Stimulated activated memory B cell treated with anti-CD40 and anti-IgM and Interleukin-4, amounts not matched to agents 10 μg/mL and 1 μg/mL and 100 μg/mL, for 72 hours (primary cell): ENCODE measurements at regions not wholly inside any gene's neighbourhood (a gene's known extent, or its start where the extent isn't known, plus 50 kb on each side); places are given as distances from the start of the nearest gene placed in this dataset.
A peak's percentile ranks its signal among the peaks of the same experiment; 100 is the strongest.

Experiments
- ATAC-seq: fragments of 150-1000 bp; cut with Tn5 transposase; 2 replicates; pipeline ENCODE4 v1.10.0; 2021
- H3K27ac Mint-ChIP-seq: one replicate; pipeline ENCODE4 v1.8.0; 2022; ENCODE audit warnings: mild to moderate bottlenecking, mixed read lengths
- H3K27me3 Mint-ChIP-seq: one replicate; pipeline ENCODE4 v1.8.0; 2022; ENCODE audit warnings: mixed read lengths
- H3K36me3 Mint-ChIP-seq: one replicate; pipeline ENCODE4 v1.8.0; 2022; ENCODE audit warnings: mixed read lengths
- H3K4me1 Mint-ChIP-seq: one replicate; pipeline ENCODE4 v1.8.0; 2022; ENCODE audit warnings: mixed read lengths
- H3K4me3 Mint-ChIP-seq: one replicate; pipeline ENCODE4 v1.8.0; 2022; ENCODE audit warnings: mild to moderate bottlenecking, moderate library complexity, mixed read lengths
- H3K9me3 Mint-ChIP-seq: one replicate; pipeline ENCODE4 v1.8.0; 2022; ENCODE audit warnings: mixed read lengths

DNA sequence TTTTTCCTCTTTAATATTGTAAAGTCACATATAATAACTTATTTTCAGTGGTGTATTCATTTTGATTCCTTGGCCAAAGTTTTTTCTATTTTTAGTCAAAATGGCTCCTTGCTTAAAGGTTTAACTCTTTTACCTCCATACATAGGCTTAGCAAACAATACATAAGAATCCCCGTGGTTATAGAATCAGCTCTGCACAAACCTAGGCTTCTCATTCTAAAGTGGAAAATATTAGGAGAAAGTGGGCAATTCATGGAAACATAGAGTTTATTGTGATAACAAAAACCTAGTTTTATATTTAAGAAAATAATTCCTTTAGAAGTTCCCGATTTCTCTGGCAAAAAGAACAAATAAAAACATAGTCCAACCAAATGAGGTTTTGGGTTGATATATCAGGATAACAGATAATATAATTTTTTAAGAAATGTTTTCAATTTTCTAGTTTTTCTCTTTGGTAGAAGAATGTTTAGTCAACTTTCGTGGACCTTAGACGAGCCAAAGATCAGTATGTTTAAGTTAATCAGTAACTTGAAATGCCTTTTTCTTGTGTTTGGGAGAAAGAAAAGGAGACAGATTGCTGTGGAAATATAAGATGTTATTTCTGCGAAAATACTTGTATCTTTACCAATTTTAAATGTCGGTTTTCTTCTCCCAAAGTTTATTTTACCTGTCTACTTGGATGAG lies 93.4 kb upstream of the KLF12 start:
- no peak for ATAC-seq
- H3K27me3 Mint-ChIP-seq, result no peaks in the 10 kb centered on the region
- H3K4me1 Mint-ChIP-seq, result no peaks in the 10 kb centered on the region
- H3K9me3 Mint-ChIP-seq, result peaks cover 10% of the 10 kb centered on the region
- H3K4me3 Mint-ChIP-seq, result no peak overlapping the region
- H3K36me3 Mint-ChIP-seq, result no peaks in the 10 kb centered on the region
- no peak overlapping the region for H3K27ac Mint-ChIP-seq

DNA sequence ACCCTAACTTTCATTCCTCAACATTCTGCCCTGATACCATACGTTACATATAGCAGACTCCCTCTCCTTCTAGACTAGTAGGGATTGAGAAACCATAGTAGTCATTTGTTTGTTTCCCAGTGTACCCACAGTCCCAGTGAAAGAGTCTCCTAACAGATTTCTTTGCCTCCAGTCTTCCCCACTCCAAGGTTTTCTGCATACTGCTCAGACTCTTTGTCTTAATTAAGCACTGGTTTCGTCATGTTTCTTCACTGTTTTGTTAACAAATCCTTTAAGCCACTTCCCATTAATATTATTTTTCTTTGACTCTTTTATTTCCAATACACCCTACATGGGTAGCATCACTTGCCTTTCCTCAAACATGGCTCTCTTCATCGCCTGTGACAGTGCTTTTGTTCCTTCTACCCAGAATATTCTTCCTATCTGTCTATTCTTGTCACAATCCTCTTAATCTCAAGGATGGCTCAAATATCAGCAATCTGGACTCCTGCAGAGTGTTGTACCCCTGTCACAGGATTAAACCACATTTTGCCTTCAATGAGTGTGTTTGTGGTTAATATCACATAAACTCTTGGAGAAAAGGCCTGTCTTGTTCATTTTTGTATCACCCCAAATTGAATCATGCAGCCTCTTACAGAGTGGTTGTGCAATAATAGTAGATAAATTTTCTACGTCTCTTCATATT lies 92.7 kb upstream of the KLF12 start:
- Mint-ChIP-seq H3K27ac (no peak overlapping the region), H3K9me3 (peaks cover 10% of the 10 kb centered on the region), H3K27me3 (no peaks in the 10 kb centered on the region), H3K4me1 (no peaks in the 10 kb centered on the region), H3K4me3 (no peak overlapping the region), H3K36me3 (no peaks in the 10 kb centered on the region)
- ATAC-seq, result no peak

DNA sequence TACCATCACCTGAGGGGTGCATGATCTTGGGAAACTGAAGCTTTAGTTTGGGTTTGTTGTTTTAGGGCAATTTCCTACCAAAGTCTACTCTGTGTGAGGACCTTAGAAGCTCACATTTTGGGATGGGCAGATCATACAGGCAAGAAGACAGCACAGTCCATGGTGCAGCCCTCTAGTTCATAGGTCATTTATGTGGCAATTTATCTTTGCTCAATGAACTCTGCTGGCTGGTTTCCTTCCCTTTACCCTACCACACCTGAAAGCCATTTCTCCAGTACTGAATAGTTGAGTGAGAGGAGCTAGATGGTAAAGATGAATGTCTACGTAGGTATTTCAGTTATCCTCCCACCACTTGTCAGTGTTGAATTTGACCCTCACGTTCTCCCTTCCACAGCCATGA lies 87.5 kb upstream of the KLF12 start:
- Mint-ChIP-seq H3K9me3 (no peaks in the 10 kb centered on the region), H3K4me3 (no peak overlapping the region), H3K4me1 (no peaks in the 10 kb centered on the region), H3K36me3 (no peaks in the 10 kb centered on the region), H3K27me3 (peaks cover 10% of the 10 kb centered on the region), H3K27ac (no peak overlapping the region)
- no peak for ATAC-seq

DNA sequence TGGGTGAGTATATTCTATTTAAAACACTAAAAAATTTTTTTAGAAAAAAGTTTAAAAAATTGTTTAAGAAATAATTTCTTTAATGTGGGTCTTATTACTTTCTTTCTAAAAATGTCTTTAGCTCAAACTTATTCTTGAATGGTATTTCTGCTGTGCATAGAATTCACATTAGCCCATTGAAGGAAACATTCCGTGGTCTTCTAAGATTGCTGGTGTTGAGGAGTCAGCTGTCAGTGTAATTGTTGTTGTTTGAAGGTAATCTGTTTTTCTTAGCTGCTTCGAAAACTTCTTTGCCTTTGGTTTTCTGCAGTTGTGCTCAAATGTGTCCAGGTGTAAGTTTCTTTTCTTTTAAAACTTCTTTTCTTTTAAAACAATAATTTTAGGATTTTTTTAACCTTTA lies 85.4 kb upstream of the KLF12 start:
- no peaks in the 10 kb centered on the region for H3K36me3 Mint-ChIP-seq
- H3K27ac Mint-ChIP-seq, result no peak overlapping the region
- peaks cover 10% of the 10 kb centered on the region for H3K27me3 Mint-ChIP-seq
- H3K9me3 Mint-ChIP-seq, result no peaks in the 10 kb centered on the region
- no peak for ATAC-seq
- no peaks in the 10 kb centered on the region for H3K4me1 Mint-ChIP-seq
- H3K4me3 Mint-ChIP-seq, result no peak overlapping the region

DNA sequence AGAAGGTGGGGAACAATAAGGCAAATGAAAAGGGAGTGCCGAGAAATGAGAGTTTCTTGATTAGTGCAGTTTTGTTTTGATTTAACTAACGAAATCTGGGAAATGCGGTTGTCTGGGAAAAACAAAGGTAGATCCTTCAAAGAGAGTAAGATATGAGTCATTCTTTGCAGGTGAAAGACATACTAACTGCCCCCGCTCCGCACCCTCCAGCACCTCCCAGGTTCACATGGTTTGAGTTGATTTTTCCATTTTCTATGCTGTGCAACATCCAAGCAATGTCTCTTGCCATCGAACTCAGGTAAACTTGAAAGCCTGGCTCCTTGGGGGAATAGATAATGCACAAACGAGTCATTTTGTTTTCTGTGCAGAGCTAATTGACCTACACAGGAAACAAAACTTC lies 84.1 kb upstream of the KLF12 start:
- peaks cover 10% of the 10 kb centered on the region for H3K27me3 Mint-ChIP-seq
- H3K4me1 Mint-ChIP-seq, result no peaks in the 10 kb centered on the region
- H3K36me3 Mint-ChIP-seq, result no peaks in the 10 kb centered on the region
- H3K9me3 Mint-ChIP-seq, result no peaks in the 10 kb centered on the region
- H3K27ac Mint-ChIP-seq, result no peak overlapping the region
- no peak overlapping the region for H3K4me3 Mint-ChIP-seq
- ATAC-seq, result no peak

DNA sequence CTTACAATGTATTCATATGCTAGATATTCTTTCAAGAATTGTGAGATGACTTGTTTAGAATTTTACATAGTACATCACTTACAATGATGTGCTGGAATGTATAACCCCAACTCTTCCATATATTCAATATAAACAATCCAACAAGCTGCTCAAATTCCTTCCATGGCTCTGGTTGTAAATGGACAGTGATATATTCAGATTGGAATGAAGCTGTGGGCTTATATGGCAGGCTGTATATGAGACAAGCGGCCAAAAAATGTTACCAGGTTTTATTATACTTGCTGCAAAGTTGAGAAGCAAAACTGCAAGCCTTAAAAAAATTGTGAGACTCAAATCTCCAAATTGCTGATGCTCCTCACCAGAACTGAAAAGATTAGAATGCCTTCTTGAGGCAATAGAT lies 83.6 kb upstream of the KLF12 start:
- Mint-ChIP-seq H3K27me3 (peaks cover 10% of the 10 kb centered on the region), H3K4me3 (no peak overlapping the region), H3K27ac (no peak overlapping the region), H3K9me3 (no peaks in the 10 kb centered on the region), H3K36me3 (no peaks in the 10 kb centered on the region), H3K4me1 (no peaks in the 10 kb centered on the region)
- no peak for ATAC-seq

DNA sequence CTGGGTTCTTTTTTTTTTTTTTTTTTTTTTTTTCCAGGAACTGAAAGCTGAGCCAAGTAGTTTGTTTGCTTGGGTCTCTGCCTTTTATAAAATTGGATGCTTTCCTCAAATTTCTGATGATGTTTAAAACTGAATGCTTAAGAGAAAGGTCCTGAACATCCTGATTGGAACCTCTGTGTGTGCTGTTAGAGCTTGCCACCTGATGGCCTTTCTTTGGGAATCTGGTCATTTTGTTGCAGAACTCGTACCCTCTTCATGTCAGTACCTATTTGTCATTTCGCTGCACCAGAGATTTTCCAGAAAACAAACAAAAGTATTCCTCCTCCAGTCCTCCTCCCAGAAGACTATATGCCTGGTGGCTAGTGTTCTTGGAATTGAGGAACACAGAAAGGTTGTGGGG lies 81.2 kb upstream of the KLF12 start:
- H3K36me3 Mint-ChIP-seq, result no peaks in the 10 kb centered on the region
- H3K4me3 Mint-ChIP-seq, result no peak overlapping the region
- no peak for ATAC-seq
- H3K27me3 Mint-ChIP-seq, result no peaks in the 10 kb centered on the region
- no peaks in the 10 kb centered on the region for H3K9me3 Mint-ChIP-seq
- no peak overlapping the region for H3K27ac Mint-ChIP-seq
- peaks cover 6% of the 10 kb centered on the region for H3K4me1 Mint-ChIP-seq

DNA sequence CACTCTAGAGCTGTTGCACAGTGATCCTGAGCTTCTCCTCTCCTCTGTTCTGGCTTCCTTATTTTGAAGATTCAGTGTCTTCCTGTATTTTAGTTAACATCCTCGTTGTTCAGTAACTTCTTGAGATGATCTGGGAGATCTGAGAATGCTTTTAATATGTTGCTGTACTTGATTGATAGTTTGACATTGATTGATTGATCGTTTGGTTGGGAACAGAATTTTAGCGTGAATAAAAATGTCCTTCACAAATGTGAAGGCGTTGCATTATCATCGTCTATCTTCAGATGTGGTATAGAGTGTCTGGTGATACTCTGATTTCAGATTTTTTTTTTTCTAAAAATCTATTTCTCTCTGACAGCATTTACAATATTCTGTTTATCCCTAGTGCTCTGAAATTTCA lies 80.1 kb upstream of the KLF12 start:
- Mint-ChIP-seq H3K27me3 (no peaks in the 10 kb centered on the region), H3K4me3 (no peak overlapping the region), H3K9me3 (no peaks in the 10 kb centered on the region), H3K27ac (no peak overlapping the region), H3K36me3 (no peaks in the 10 kb centered on the region), H3K4me1 (peaks cover 6% of the 10 kb centered on the region)
- ATAC-seq, result no peak

DNA sequence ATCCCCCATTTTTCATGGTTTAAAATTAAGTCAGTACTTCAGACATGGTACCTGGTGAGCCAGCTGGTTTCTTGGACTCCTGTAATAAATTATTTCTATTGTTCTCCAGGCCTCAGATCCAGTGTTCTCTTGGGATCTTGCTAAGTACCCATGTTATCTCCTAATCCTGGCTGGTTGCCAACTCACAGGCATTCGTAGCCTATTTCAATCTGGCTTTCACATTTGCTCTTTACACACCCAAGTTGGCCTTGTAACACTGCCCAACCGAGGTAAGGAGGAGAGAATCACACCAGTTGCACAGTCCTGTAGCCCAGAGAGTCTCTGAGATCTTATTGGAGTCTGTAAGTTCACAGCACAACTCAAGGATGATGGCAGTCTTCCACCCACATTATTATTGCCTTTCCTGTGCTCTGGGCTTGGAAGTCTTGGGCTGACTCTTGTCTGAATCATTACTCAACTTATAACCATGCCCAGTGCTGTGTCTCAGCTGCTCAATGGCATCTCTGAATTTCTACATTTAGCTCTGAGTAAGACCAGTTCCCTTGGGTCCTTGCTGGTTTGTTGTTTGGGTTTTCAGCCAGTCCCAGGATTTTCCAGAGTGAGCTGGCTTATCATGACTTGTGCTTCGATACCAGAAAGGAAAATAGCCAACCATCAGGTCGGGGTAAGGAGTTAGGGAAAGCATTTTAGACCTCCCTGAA lies 76.6 kb upstream of the KLF12 start:
- H3K4me1 Mint-ChIP-seq, result peaks cover 6% of the 10 kb centered on the region
- no peaks in the 10 kb centered on the region for H3K9me3 Mint-ChIP-seq
- no peak overlapping the region for H3K4me3 Mint-ChIP-seq
- H3K36me3 Mint-ChIP-seq, result peaks cover 9% of the 10 kb centered on the region
- H3K27me3 Mint-ChIP-seq, result peaks cover 12% of the 10 kb centered on the region
- H3K27ac Mint-ChIP-seq, result no peak overlapping the region
- peak; percentile 27 for ATAC-seq

DNA sequence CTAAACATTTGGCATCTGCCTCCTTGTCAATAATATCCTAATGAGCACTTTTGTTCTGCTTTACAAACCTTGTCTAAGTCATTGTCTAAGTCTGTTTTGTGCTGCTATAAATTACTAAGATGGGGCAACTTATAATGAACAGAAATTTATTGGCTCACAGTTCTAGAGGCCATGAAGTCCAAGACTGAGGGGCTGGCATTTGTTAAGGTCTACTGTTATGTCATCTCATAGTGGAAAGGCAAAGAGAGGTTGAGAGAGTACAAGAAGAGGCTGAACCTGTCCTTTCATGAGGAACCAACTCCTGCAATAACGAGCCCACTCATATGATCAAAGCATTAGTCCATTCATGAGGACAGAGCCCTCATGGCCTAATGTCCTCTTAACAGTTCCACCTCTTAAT lies 72.7 kb upstream of the KLF12 start:
- H3K27me3 Mint-ChIP-seq, result peaks cover 12% of the 10 kb centered on the region
- H3K9me3 Mint-ChIP-seq, result no peaks in the 10 kb centered on the region
- peaks cover 6% of the 10 kb centered on the region for H3K4me1 Mint-ChIP-seq
- H3K27ac Mint-ChIP-seq, result no peak overlapping the region
- no peak overlapping the region for H3K4me3 Mint-ChIP-seq
- ATAC-seq, result no peak
- peaks cover 9% of the 10 kb centered on the region for H3K36me3 Mint-ChIP-seq

DNA sequence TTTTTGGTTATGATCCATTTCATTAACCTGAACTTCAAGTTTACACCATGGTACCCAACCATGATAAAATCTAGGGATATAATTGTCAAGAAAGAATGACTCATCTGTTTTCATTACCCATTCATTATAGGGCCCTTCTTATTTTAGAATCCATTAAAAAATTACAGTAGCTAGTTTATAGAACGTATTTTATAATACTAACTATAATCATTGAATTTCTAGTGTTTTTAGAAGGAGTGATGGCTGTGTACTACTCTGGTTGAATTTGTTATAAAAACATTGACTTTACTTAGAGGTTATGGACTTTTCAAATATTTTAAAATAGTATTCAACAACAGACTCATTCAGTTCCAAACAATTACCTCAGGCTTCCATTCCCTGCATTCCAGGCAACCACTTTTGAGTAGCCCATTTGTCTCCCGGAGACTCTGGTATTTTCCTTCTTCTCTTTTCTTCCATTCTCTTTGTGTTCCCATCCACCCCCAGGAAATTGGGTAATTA lies 71.9 kb upstream of the KLF12 start:
- Mint-ChIP-seq H3K27me3 (peaks cover 12% of the 10 kb centered on the region), H3K9me3 (no peaks in the 10 kb centered on the region), H3K4me1 (peaks cover 3% of the 10 kb centered on the region), H3K36me3 (peaks cover 9% of the 10 kb centered on the region), H3K4me3 (no peak overlapping the region), H3K27ac (no peak overlapping the region)
- no peak for ATAC-seq

DNA sequence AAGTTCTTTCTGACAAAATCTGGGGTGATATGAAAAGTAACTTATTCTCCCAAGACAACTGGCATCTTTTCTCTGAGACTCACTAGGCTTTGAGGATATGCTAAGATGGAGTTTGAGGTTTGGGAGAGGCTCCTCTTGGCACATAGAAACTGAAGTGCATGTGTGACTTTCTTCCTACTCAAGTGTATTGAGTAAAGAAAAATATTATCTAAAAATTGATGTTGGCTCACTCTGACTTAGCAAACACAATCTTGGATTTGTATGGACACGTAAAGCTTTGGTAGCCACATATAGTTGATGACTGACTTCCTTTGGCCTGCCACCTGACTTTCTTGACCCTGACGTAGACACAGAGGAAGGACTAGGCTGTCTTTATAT lies 71.1 kb upstream of the KLF12 start:
- Mint-ChIP-seq H3K36me3 (peaks cover 9% of the 10 kb centered on the region), H3K4me1 (no peaks in the 10 kb centered on the region), H3K27ac (no peak overlapping the region), H3K9me3 (no peaks in the 10 kb centered on the region), H3K27me3 (peaks cover 12% of the 10 kb centered on the region), H3K4me3 (no peak overlapping the region)
- ATAC-seq, result no peak

DNA sequence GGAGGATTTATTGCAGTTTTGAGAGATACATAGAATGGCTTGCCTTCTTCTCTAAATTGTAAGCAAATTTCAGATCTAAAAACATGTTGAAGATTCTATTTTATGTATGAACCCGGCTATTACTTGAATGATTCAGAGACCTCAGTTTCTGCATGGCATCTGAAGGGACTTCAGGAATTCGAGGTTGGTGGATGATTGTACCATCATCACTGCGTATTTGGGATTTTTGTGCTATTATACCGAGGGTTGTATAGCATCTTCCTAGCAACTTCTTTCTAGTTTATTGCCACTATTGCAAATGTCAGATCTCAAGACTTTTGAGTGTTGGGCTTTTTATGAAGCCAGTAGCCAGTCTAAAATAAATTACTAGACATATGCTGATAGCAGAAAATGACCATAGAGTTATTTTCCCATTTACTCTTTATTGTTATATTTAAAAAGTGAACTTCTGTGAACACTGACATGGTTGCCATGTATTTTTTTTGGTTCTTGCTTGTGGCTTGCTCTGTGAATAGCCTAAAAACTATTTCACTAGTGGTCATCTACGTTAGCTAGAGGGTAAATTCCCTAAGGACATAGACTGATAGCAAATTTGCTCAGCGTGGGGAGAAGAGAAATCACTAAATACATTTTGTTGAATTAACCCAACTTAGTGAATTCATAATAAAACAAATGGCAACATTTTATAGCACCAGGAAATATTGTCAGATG lies 70.6 kb upstream of the KLF12 start:
- H3K27me3 Mint-ChIP-seq, result peaks cover 12% of the 10 kb centered on the region
- no peaks in the 10 kb centered on the region for H3K4me1 Mint-ChIP-seq
- H3K36me3 Mint-ChIP-seq, result peaks cover 9% of the 10 kb centered on the region
- no peak for ATAC-seq
- no peaks in the 10 kb centered on the region for H3K9me3 Mint-ChIP-seq
- no peak overlapping the region for H3K27ac Mint-ChIP-seq
- no peak overlapping the region for H3K4me3 Mint-ChIP-seq

DNA sequence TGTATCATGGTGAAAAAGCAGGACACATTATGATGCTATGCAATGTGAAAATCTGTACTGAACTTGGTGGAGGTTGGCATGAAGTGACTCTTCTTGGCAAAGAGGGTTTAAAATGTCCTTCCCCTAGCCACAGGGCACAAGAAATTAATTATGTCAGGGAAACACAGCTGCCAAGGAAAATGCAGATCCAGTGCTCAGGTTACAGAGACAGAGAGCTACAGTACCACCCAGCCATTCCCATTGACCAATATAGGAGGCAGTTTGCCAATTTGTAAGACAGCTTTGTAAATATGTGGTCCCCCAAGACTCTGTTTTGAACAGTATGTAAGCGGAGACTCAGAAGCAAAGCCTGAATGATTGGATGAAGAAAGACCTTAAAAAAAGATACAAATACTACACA lies 69.4 kb upstream of the KLF12 start:
- H3K27ac Mint-ChIP-seq, result no peak overlapping the region
- no peaks in the 10 kb centered on the region for H3K9me3 Mint-ChIP-seq
- H3K36me3 Mint-ChIP-seq, result peaks cover 9% of the 10 kb centered on the region
- H3K27me3 Mint-ChIP-seq, result peaks cover 12% of the 10 kb centered on the region
- no peak for ATAC-seq
- H3K4me3 Mint-ChIP-seq, result no peak overlapping the region
- no peaks in the 10 kb centered on the region for H3K4me1 Mint-ChIP-seq

DNA sequence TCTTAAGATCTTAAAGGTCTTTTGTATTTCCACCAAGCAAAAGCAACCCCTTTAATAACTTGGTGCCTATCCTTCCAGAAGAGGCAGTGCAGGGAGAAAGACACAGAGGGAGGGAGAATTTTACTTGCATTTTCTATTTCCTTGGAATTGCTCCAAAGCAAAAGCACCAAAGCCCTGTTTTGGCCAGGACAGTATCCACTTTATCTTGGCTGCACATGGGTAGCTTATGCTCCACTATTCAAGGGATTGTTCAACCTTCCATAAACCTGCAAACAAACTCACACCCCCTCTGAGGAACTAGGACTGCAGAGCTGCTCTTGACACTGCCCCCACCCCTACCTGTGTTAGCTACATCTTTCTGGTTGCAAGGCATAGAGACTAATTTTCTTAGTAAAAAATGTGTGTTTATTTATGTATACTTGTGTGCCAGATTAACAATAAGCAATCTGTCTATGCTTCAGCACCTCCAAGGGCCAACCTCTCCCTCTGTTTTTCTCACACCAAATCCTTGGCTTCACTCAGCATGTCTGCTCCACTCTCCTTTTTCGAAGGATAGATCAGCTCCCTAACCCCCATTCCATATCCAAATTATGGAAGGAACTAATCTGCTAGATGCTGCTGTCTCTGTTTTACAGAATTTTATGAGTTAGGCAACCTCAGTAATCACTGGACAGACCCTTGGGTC lies 68.1 kb upstream of the KLF12 start:
- Mint-ChIP-seq H3K4me1 (no peaks in the 10 kb centered on the region), H3K27me3 (peaks cover 21% of the 10 kb centered on the region), H3K27ac (no peak overlapping the region), H3K9me3 (no peaks in the 10 kb centered on the region), H3K36me3 (peaks cover 9% of the 10 kb centered on the region), H3K4me3 (no peak overlapping the region)
- no peak for ATAC-seq
